Natural killer cell (primary cell): ENCODE measurements at regions not wholly inside any gene's neighbourhood (a gene's known extent, or its start where the extent isn't known, plus 50 kb on each side); places are given as distances from the start of the nearest gene placed in this dataset.

ENCODE experiments used
- ATAC-seq, 3 donors: fragments of 150-1000 bp in 2 of 3; fragments of 200-7000 bp in 1 of 3; cut with Tn5 transposase; 1 replicate in 1 of 3; 2 replicates in 2 of 3; pipeline ENCODE4 v1.10.0; 2021; ENCODE audit warnings: mild to moderate bottlenecking in 2 of 3, moderate library complexity in 2 of 3
- DNase-seq, 2 donors: peaks; one replicate each; pipeline versions ENCODE4 v3.0.0 to v3.0.0-alpha.2; 2013 to 2021; ENCODE audit warnings: mixed read lengths in 1 of 2
- H3K27ac ChIP-seq: one replicate; pipeline ENCODE4 v1.5.1; 2013; ENCODE audit warnings: mild to moderate bottlenecking, low read length
- H3K27me3 ChIP-seq: one replicate; pipeline ENCODE4 v1.6.1; 2013; ENCODE audit warnings: low read length; ENCODE audit not compliant: control insufficient read depth, insufficient read depth
- H3K36me3 ChIP-seq: one replicate; pipeline ENCODE4 v1.6.1; 2013; ENCODE audit warnings: low read length; ENCODE audit not compliant: control insufficient read depth, insufficient read depth
- H3K4me1 ChIP-seq: one replicate; pipeline ENCODE4 v1.6.1; 2013; ENCODE audit warnings: low read length; ENCODE audit not compliant: control insufficient read depth, insufficient read depth
- H3K4me3 ChIP-seq: one replicate; pipeline ENCODE4 v1.5.1; 2013; ENCODE audit warnings: low read length
- H3K9me3 ChIP-seq: one replicate; pipeline ENCODE4 v1.6.1; 2013; ENCODE audit warnings: low read length; ENCODE audit not compliant: control insufficient read depth, insufficient read depth
- H3K27ac Mint-ChIP-seq, 2 donors: one replicate each; pipeline ENCODE4 v1.8.0; 2022; ENCODE audit warnings: mild to moderate bottlenecking in 2 of 2, mixed read lengths in 2 of 2, moderate library complexity in 1 of 2
- H3K27me3 Mint-ChIP-seq, 2 donors: one replicate each; pipeline ENCODE4 v1.8.0; 2022; ENCODE audit warnings: low read depth in 2 of 2, mixed read lengths in 2 of 2
- H3K36me3 Mint-ChIP-seq: one replicate; pipeline ENCODE4 v1.8.0; 2022; ENCODE audit warnings: mixed read lengths
- H3K4me1 Mint-ChIP-seq, 2 donors: one replicate each; pipeline ENCODE4 v1.8.0; 2022; ENCODE audit warnings: mixed read lengths in 2 of 2
- H3K4me3 Mint-ChIP-seq: one replicate; pipeline ENCODE4 v1.8.0; 2022; ENCODE audit warnings: mild to moderate bottlenecking, moderate library complexity, mixed read lengths
- H3K9me3 Mint-ChIP-seq, 2 donors: one replicate each; pipeline ENCODE4 v1.8.0; 2022; ENCODE audit warnings: mixed read lengths in 2 of 2
- WGBS: methylation state at CpG from one replicate; pipeline ENCODE4 v1.1.7; 2013; ENCODE audit warnings: missing lambda C conversion rate; ENCODE audit not compliant: insufficient coverage; 5-methylcytosine and 5-hydroxymethylcytosine counted together
- intact Hi-C: fragments of 100-400 bp; cut with micrococcal nuclease; formaldehyde crosslinking; loops from one replicate; pipeline ENCODE4 v1.14.2; 2022
- TF ChIP-seq, protein P1 (sequence below): fragments of 200-600 bp; IDR thresholded peaks from one replicate; pipeline ENCODE4 v1.8.0; 2022; ENCODE audit warnings: antibody characterized with exemption

DNA sequence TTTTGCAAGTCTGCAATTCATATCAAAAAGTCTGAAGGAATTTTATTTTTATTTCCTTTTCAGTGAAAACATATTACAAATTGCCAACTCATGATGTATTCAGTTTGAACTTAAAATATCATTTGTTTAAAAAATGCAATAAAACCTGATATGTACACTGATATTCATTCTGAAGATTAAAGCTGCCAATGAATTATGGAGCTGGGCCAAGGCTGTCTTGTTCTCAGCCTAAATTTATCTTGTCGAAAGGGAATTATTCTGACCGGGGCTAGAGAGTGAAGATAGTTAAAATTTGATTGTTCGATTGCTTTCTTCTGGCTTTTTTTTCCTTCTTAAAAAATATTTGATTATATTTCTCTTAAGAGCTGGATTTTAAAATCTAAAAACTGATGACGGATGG, 54.0 kb upstream of the RBFOX1 start:
- no peaks in the 10 kb centered on the region for H3K4me1 Mint-ChIP-seq
- H3K9me3 Mint-ChIP-seq: peaks cover 4 to 8% of the 10 kb centered on the region in 2 donors
- 100% methylated on average over 1 of the region's 4 CpGs for WGBS

DNA sequence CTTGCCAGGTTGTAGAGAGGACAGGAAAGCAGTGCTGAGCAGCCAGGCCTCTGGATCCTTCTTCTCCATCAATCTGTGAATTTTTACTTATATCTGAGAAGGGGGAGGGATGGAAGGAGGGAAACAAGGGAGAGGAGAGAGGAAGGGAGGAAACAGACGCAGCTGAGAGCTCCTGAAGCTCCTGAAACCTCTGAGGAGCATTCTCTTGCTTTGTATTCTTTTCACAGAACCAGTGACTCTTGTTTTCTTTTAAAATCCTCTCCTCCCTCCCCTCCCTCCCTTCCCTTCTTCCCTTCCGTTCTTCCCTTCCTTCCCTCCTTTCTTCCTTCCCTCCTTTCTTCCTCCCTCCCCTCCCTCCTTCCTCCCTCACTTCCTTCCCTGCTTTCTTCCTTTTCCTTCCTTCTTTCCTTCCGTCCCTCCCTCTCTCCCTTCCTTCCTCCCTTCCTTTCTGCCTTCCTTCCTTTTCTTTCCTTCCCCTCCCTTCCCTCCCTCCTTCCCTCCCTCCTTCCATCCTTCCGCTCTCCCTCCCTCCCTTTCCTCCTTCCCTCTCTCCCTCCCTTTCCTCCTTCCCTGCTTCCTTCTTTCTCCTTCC, 60.0 kb upstream of the RBFOX1 start:
- intact Hi-C loops: no loop called here

More for the DNA sequence above, 54.0 kb upstream of the RBFOX1 start:
- Histone ChIP-seq H3K9me3 (peaks cover 3% of the 10 kb centered on the region), H3K27me3 (no peaks in the 10 kb centered on the region), H3K36me3 (no peaks in the 10 kb centered on the region), H3K4me1 (no peaks in the 10 kb centered on the region), H3K4me3 (no peak overlapping the region), H3K27ac (no peak overlapping the region)
- Mint-ChIP-seq H3K27me3 (no peaks in the 10 kb centered on the region), H3K4me3 (no peak overlapping the region), H3K36me3 (no peaks in the 10 kb centered on the region), H3K27ac (no peak overlapping the region)
- TF ChIP-seq, protein P1, sequence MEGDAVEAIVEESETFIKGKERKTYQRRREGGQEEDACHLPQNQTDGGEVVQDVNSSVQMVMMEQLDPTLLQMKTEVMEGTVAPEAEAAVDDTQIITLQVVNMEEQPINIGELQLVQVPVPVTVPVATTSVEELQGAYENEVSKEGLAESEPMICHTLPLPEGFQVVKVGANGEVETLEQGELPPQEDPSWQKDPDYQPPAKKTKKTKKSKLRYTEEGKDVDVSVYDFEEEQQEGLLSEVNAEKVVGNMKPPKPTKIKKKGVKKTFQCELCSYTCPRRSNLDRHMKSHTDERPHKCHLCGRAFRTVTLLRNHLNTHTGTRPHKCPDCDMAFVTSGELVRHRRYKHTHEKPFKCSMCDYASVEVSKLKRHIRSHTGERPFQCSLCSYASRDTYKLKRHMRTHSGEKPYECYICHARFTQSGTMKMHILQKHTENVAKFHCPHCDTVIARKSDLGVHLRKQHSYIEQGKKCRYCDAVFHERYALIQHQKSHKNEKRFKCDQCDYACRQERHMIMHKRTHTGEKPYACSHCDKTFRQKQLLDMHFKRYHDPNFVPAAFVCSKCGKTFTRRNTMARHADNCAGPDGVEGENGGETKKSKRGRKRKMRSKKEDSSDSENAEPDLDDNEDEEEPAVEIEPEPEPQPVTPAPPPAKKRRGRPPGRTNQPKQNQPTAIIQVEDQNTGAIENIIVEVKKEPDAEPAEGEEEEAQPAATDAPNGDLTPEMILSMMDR: no peak
- ATAC-seq (no peak), DNase-seq (no peak)
- intact Hi-C loops: no loop called here

DNA sequence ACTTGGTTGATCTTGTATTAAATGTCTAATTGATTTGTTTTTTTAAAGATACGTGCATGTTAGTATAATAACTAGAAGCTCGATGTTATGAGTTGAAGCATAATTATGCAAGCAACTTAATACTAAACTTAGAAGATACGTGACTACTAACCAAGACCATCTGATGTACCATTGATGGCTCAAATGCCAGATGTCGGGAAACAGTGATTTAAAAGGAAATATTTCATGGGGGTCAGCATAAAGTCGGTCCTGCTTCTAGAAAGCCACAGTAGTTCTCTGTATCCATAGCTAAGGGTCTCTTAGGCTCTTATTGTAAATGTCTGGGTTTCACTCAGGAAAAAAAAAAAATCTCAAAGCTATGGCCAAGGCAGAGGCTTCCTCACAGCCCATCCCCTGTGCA, 61.2 kb upstream of the RBFOX1 start:
- no peaks in the 10 kb centered on the region for H3K9me3 ChIP-seq
- 83% methylated on average over 5 of the region's 5 CpGs for WGBS
- H3K4me1 ChIP-seq: no peaks in the 10 kb centered on the region
- H3K9me3 Mint-ChIP-seq: peaks cover 4 to 7% of the 10 kb centered on the region in 2 donors
- no peaks in the 10 kb centered on the region for H3K36me3 ChIP-seq
- no peak for DNase-seq
- ATAC-seq: no peak
- no peaks in the 10 kb centered on the region for H3K36me3 Mint-ChIP-seq
- no peaks in the 10 kb centered on the region for H3K4me1 Mint-ChIP-seq
- intact Hi-C loops: no loop called here
- H3K4me3 ChIP-seq: no peak overlapping the region
- no peak overlapping the region for H3K27ac ChIP-seq
- no peaks in the 10 kb centered on the region for H3K27me3 Mint-ChIP-seq
- H3K27ac Mint-ChIP-seq: no peak overlapping the region
- H3K27me3 ChIP-seq: no peaks in the 10 kb centered on the region
- no peak overlapping the region for H3K4me3 Mint-ChIP-seq
- TF ChIP-seq, protein P1: no peak

More for the DNA sequence above, 60.0 kb upstream of the RBFOX1 start:
- Histone ChIP-seq H3K9me3 (no peaks in the 10 kb centered on the region), H3K27ac (no peak overlapping the region), H3K36me3 (no peaks in the 10 kb centered on the region), H3K27me3 (no peaks in the 10 kb centered on the region), H3K4me3 (no peak overlapping the region), H3K4me1 (no peaks in the 10 kb centered on the region)
- 63% methylated on average over 4 of the region's 4 CpGs for WGBS
- TF ChIP-seq, protein P1: no peak
- Mint-ChIP-seq H3K27ac (no peak overlapping the region), H3K4me1 (no peaks in the 10 kb centered on the region), H3K4me3 (no peak overlapping the region), H3K9me3 (peaks cover 4 to 5% of the 10 kb centered on the region in 2 donors), H3K27me3 (no peaks in the 10 kb centered on the region), H3K36me3 (no peaks in the 10 kb centered on the region)
- no peak for ATAC-seq
- DNase-seq: no peak

DNA sequence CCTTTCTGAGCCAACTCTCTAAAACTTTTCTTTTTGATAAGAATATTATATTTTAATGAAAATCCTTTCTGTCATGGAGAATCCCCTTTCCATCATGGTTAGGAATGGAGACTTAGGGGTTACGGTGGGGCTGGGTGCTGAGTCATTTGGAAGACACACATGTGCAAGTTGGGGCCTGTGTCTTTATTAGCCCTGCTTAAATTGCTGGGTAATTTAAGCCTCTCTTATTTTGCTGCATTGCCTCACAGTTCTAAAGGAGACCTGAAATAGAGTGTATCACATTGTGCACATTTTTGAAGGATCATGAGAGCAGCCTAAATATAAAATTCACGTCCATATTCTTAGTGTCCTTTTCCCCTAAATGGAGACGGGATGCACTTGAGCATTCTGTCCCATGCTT, 61.8 kb upstream of the RBFOX1 start:
- H3K4me1 ChIP-seq: no peaks in the 10 kb centered on the region
- no peak overlapping the region for H3K4me3 ChIP-seq
- no peak overlapping the region for H3K27ac ChIP-seq
- TF ChIP-seq, protein P1: no peak
- no peaks in the 10 kb centered on the region for H3K9me3 ChIP-seq
- DNase-seq (no peak), ATAC-seq (no peak)
- Mint-ChIP-seq H3K4me1 (no peaks in the 10 kb centered on the region), H3K4me3 (no peak overlapping the region), H3K36me3 (no peaks in the 10 kb centered on the region), H3K9me3 (peaks cover 4 to 6% of the 10 kb centered on the region in 2 donors), H3K27me3 (no peaks in the 10 kb centered on the region), H3K27ac (no peak overlapping the region)
- WGBS: 70% methylated on average over 3 of the region's 3 CpGs
- no peaks in the 10 kb centered on the region for H3K27me3 ChIP-seq
- no peaks in the 10 kb centered on the region for H3K36me3 ChIP-seq
- intact Hi-C loops: no loop called here
